Testis (tissue), 2 donors: ENCODE measurements at regions not wholly inside any gene's neighbourhood (a gene's known extent, or its start where the extent isn't known, plus 50 kb on each side); places are given as distances from the start of the nearest gene placed in this dataset.

ENCODE experiments used
- POLR2A ChIP-seq: fragments of 450-650 bp; IDR thresholded peaks from one replicate; pipeline ENCODE4 v1.6.1; 2017; ENCODE audit warnings: antibody characterized with exemption, mild to moderate bottlenecking, moderate library complexity
- TF ChIP-seq, protein P1 (sequence below), 3 experiments: fragments of 450-650 bp in 2 of 3; fragments of 200-600 bp in 1 of 3; sonication (generic) in 1 of 3; IDR thresholded peaks; one replicate each; pipeline ENCODE4 v1.5.1; 2016 to 2019; ENCODE audit warnings: antibody characterized with exemption in 3 of 3, mild to moderate bottlenecking in 2 of 3, moderate library complexity in 1 of 3

DNA sequence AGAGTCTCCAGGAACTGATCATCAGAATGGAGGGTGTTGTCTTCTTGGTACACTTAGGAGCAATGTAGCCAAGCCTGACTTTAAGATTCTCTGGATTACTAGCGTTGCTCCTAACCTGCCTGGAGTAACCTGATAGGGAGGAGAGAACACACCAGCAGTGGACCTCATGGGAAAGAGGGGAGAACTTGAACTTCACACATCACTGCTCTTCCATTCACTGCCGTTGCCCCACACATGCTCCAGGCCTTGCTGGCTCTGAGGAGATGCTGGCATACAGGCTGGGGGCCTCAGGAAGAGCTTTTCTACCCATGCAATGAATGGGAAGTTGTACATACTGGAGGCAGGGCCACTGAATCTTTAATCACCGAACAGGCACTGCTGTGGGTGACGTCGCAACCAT, 60.3 kb upstream of the ADAMTS16 start:
- no peak for TF ChIP-seq POLR2A
- TF ChIP-seq, protein P1, sequence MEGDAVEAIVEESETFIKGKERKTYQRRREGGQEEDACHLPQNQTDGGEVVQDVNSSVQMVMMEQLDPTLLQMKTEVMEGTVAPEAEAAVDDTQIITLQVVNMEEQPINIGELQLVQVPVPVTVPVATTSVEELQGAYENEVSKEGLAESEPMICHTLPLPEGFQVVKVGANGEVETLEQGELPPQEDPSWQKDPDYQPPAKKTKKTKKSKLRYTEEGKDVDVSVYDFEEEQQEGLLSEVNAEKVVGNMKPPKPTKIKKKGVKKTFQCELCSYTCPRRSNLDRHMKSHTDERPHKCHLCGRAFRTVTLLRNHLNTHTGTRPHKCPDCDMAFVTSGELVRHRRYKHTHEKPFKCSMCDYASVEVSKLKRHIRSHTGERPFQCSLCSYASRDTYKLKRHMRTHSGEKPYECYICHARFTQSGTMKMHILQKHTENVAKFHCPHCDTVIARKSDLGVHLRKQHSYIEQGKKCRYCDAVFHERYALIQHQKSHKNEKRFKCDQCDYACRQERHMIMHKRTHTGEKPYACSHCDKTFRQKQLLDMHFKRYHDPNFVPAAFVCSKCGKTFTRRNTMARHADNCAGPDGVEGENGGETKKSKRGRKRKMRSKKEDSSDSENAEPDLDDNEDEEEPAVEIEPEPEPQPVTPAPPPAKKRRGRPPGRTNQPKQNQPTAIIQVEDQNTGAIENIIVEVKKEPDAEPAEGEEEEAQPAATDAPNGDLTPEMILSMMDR (IDR thresholded peaks at IDR 0.05) = no peak
